ENCODE measurements at regions not wholly inside any gene's neighbourhood (a gene's known extent, or its start where the extent isn't known, plus 50 kb on each side); places are given as distances from the start of the nearest gene placed in this dataset.

DNA sequence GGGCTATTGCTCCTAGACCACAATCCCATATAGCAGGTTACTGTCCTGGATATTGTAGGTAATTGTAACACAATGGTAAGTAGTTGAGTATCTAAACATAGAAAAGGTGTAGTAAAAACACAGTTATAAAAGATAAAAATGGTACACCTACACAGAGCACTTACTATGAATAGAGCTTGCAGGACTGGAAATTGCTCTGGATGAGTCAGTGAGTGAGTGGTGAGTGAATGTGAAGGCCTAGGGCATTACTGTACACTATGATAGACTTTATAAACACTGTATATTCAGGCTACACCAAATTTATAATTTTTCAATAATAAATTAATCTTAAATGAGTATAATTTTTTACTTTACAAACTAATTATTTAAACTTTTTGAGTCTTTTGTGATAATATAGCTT, 425.7 kb downstream of the PABPC4L start:
- TF ChIP-seq, protein P1, sequence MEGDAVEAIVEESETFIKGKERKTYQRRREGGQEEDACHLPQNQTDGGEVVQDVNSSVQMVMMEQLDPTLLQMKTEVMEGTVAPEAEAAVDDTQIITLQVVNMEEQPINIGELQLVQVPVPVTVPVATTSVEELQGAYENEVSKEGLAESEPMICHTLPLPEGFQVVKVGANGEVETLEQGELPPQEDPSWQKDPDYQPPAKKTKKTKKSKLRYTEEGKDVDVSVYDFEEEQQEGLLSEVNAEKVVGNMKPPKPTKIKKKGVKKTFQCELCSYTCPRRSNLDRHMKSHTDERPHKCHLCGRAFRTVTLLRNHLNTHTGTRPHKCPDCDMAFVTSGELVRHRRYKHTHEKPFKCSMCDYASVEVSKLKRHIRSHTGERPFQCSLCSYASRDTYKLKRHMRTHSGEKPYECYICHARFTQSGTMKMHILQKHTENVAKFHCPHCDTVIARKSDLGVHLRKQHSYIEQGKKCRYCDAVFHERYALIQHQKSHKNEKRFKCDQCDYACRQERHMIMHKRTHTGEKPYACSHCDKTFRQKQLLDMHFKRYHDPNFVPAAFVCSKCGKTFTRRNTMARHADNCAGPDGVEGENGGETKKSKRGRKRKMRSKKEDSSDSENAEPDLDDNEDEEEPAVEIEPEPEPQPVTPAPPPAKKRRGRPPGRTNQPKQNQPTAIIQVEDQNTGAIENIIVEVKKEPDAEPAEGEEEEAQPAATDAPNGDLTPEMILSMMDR (IDR thresholded peaks at IDR 0.05; ENCODE audit: low read depth, low read length), result no peak
- DNase-seq (ENCODE audit: extremely low read depth, low read depth), result no peak

DNA sequence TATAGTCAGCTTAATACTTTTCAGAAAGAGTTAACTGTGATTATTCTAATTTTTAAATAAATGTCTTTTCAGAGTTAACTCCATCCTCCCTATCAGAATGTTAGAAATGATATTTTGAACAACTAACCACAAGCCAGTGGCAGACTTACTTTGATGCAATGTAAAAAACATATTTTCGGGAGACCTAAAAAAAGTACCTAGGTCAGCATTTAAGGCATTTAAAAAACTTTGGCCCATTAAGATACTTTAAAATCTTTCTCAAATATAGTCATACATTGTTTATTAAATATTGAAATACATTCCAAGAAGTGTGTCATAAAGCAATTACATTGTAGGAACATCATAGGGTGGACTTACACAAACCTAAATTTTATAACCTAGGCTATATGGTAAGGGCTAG, 426.1 kb downstream of the PABPC4L start:
- TF ChIP-seq, protein P1 (IDR thresholded peaks at IDR 0.05; ENCODE audit: low read depth, low read length), result no peak

DNA sequence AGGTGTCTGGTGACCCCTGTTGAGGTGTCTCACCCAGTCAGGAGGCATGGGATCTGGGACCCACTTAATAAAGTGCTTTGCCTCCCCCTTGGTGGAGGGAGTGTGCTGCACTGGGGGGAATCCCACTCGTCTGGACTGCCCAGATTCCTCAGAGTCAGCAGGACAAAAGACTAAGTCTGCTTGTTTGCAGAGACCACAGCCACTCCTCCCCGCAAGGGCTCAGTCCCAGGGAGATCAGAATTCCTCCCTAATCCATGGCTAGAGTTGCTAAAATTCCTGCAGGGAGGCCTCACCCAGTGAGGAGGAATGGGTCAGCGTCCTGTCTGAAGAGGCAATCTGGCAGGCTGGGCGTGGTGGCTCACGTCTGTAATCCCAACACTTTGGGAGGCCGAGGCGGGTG, 442.2 kb downstream of the PABPC4L start:
- DNase-seq (ENCODE audit: extremely low read depth, low read depth), result no peak
- TF ChIP-seq, protein P1 (IDR thresholded peaks at IDR 0.05; ENCODE audit: low read depth, low read length), result no peak

More for the DNA sequence above, 426.1 kb downstream of the PABPC4L start:
- no peak for DNase-seq (ENCODE audit: extremely low read depth, low read depth)

DNA sequence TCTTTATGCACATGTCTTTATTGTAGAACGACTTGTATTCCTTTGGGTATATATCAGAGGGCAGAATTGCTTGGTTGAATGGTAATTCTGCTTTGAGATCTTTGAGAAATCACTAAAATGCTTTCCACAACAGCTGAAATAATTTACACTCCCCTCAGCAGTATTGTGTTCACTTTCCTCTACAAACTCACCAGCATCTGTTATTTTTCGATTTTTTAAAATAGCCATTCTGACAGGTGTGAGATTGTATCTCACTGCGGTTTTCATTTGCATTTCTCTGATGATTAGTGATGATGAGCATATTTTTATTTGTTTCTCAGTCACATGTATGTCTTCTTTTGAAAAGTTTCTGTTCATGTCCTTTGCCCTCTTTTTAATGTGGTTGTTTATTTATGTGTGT, 459.8 kb downstream of the PABPC4L start:
- no peak for DNase-seq (ENCODE audit: extremely low read depth, low read depth)
- TF ChIP-seq, protein P1 (IDR thresholded peaks at IDR 0.05; ENCODE audit: low read depth, low read length), result no peak

DNA sequence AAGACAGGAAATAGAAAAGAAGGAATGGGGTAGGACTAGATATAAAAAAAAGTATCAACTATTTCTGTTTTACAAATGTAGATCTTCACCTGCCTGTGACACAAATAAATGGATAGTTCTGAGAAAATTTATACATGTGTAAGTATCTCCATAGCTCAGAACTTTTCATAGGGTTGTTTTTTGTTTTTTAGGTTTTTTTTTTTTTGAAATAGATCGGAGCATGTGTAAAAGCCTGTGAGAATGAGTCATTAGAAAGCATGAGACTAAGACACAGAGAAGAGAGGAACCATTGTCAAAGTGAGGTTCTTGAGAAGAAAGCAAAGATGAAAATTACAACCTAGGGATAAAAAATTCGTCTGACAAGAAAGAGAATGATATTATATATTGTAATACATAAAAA, 481.6 kb downstream of the PABPC4L start:
- TF ChIP-seq, protein P1 (IDR thresholded peaks at IDR 0.05; ENCODE audit: low read depth, low read length), result no peak
- DNase-seq (ENCODE audit: extremely low read depth, low read depth), result no peak

DNA sequence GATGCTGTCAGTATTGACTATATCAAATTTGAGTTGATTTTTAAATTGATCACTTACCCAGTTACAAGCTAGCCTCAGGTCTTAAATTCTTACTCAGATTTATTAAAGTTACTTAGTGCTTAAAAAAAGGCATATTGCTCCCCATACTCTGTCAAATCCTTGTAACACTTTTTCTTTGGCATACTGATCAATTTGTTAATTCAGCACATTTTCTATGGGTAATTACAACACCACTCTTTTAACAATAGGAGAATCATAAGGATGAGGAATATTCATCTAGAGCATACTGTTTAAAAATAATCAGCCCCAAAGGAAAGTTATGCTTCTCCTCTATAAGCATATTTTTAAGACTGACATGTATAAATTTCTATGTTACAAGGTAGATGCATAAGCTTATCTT, 482.5 kb downstream of the PABPC4L start:
- TF ChIP-seq, protein P1 (IDR thresholded peaks at IDR 0.05; ENCODE audit: low read depth, low read length), result no peak
- no peak for DNase-seq (ENCODE audit: extremely low read depth, low read depth)

DNA sequence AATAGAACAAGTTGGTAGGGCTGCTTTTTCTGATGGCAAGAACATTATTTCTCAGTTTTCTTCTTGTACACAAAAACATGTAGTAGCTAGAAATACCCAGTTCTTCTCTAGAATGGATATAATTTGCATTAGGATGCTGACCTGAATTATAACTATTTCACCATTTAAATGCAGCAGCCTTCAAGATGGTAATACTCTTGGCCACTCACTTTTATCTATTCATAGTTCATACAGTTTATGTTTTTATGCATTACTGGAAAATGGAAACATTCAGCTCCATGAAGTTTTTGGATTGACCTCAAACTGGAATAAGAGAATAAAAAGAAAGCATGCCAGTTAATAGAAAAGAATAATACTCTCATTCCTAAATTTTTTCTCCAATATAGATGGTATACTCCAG, 487.4 kb downstream of the PABPC4L start:
- TF ChIP-seq, protein P1 (IDR thresholded peaks at IDR 0.05; ENCODE audit: low read depth, low read length), result no peak
- no peak for DNase-seq (ENCODE audit: extremely low read depth, low read depth)
